Activated CD4-positive, alpha-beta T cell treated with anti-CD3 and anti-CD28 coated beads for 36 hours (primary cell): ENCODE measurements at regions not wholly inside any gene's neighbourhood (a gene's known extent, or its start where the extent isn't known, plus 50 kb on each side); places are given as distances from the start of the nearest gene placed in this dataset.
"Not testable (repeated sequence)": the region's sequence is repeated elsewhere in the genome, so short reads cannot be mapped to it uniquely, and the experiment has no call there.

Experiments used
- ATAC-seq: fragments of 200-7000 bp; cut with Tn5 transposase; one replicate; pipeline ENCODE4 v1.10.0; 2021; ENCODE audit warnings: mild to moderate bottlenecking, moderate library complexity
- CTCF ChIA-PET: fragments of 350-600 bp; sonication (Branson Sonifier 250); formaldehyde crosslinking; loops from one replicate; lab custom pipeline; 2021; ENCODE audit warnings: antibody characterized with exemption; lab: Charles Lee
- POLR2A ChIA-PET: fragments of 350-600 bp; sonication (Branson Sonifier 250); formaldehyde crosslinking; loops from one replicate; lab custom pipeline; 2021; ENCODE audit warnings: antibody characterized with exemption, inconsistent platforms; lab: Charles Lee
- DNase-seq: peaks from one replicate; pipeline ENCODE4 v3.0.0-alpha.2; 2020
- H3K27ac Mint-ChIP-seq: one replicate; pipeline ENCODE4 v1.8.0; 2021; ENCODE audit warnings: mixed read lengths
- H3K27me3 Mint-ChIP-seq: one replicate; pipeline ENCODE4 v1.8.0; 2021; ENCODE audit warnings: mixed read lengths
- H3K36me3 Mint-ChIP-seq: one replicate; pipeline ENCODE4 v1.8.0; 2021; ENCODE audit warnings: low read depth, mixed read lengths
- H3K4me1 Mint-ChIP-seq: one replicate; pipeline ENCODE4 v1.8.0; 2021; ENCODE audit warnings: mixed read lengths
- H3K4me3 Mint-ChIP-seq: one replicate; pipeline ENCODE4 v1.8.0; 2021; ENCODE audit warnings: mild to moderate bottlenecking, moderate library complexity, mixed read lengths
- H3K9me3 Mint-ChIP-seq: one replicate; pipeline ENCODE4 v1.8.0; 2021; ENCODE audit warnings: low read depth, mixed read lengths
- intact Hi-C, 2 experiments: fragments of 100-400 bp; cut with DNase I in 1 of 2; cut with micrococcal nuclease in 1 of 2; formaldehyde crosslinking; loops; one replicate each; pipeline versions ENCODE4 v1.14.2 to v1.15.1; 2022 to 2024; cut with DNase I, micrococcal nuclease

- ATAC-seq, H3K4me1 Mint-ChIP-seq, H3K4me3 Mint-ChIP-seq, H3K36me3 Mint-ChIP-seq, H3K9me3 Mint-ChIP-seq, H3K27me3 Mint-ChIP-seq, DNase-seq, intact Hi-C loops, POLR2A ChIA-PET, CTCF ChIA-PET, H3K27ac Mint-ChIP-seq: not testable (repeated sequence)
Observed at GRCh38 chr14:44385296-44385695, 121.8 kb downstream of the FSCB start.

GRCh38 chr14:44384601-44385293 lies 122.3 kb downstream of the FSCB start:
- DNase-seq, result not testable (repeated sequence)

GRCh38 chr14:44384093-44384492 lies 123.0 kb downstream of the FSCB start:
- ATAC-seq, result no peak
- intact Hi-C loops, result no loop called here
- CTCF ChIA-PET, result no interaction called here

More at GRCh38 chr14:44384601-44385293, 122.3 kb downstream of the FSCB start:
- H3K4me1 Mint-ChIP-seq, ATAC-seq, CTCF ChIA-PET, H3K27me3 Mint-ChIP-seq, H3K27ac Mint-ChIP-seq, POLR2A ChIA-PET, H3K36me3 Mint-ChIP-seq, H3K9me3 Mint-ChIP-seq, intact Hi-C loops, H3K4me3 Mint-ChIP-seq: not testable (repeated sequence)

GRCh38 chr14:44383636-44384035 lies 123.4 kb downstream of the FSCB start:
- no peaks in the 10 kb centered on the region for H3K4me1 Mint-ChIP-seq
- no peak overlapping the region for H3K27ac Mint-ChIP-seq
- no peaks in the 10 kb centered on the region for H3K27me3 Mint-ChIP-seq
- intact Hi-C loops, result no loop called here
- no peaks in the 10 kb centered on the region for H3K36me3 Mint-ChIP-seq
- ATAC-seq, result no peak
- ChIA-PET POLR2A (no interaction called here), CTCF (interaction anchor here (0.6 kb wide), 1 partner anchor 85 kb away, joined by 4 read pairs; no protein-coding TSS in a partner anchor)
- H3K4me3 Mint-ChIP-seq, result no peak overlapping the region
- peaks cover 10% of the 10 kb centered on the region for H3K9me3 Mint-ChIP-seq
- DNase-seq, result no peak

More at GRCh38 chr14:44384093-44384492, 123.0 kb downstream of the FSCB start:
- Mint-ChIP-seq H3K4me1 (no peaks in the 10 kb centered on the region), H3K4me3 (no peak overlapping the region), H3K9me3 (peaks cover 10% of the 10 kb centered on the region), H3K27ac (no peak overlapping the region), H3K36me3 (no peaks in the 10 kb centered on the region), H3K27me3 (no peaks in the 10 kb centered on the region)
- no peak for DNase-seq
- POLR2A ChIA-PET, result no interaction called here

DNA sequence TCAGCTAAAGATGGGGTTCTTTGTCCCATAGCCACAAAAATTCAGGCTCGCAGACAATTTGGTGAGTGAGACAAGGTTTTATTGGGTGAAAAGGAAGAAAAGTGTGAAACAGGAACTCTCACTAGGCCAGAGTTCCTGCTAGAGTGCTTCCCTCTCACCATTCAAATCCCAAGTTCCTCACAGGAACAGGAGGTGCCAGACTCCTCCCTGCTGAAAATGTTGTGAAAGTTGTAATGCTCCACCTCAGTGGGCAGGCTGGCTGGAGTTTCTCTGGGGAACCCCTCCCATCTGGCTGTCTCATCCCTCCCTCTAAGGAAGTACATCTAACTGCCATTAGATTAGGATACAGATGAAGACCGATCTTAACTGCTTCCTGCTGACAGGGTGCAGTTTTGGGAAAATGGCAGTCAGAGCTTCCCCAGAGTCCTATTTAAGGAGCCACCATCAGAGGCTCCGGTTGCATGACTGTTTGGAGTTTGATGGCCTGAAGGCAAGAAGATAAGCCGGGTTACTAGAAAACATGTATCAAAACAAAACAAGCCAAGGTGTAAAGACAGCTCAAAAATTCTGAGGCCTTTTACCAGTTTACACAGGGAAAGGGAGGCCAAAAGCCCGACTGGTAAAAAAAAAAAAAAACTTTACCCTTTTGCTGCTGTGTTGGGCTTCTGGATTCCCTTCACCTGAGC lies 127.6 kb downstream of the FSCB start:
- no peak for ATAC-seq
- CTCF ChIA-PET, result no interaction called here
- Mint-ChIP-seq H3K9me3 (peaks cover 28% of the 10 kb centered on the region), H3K4me1 (no peaks in the 10 kb centered on the region), H3K27ac (no peak overlapping the region), H3K36me3 (no peaks in the 10 kb centered on the region), H3K27me3 (no peaks in the 10 kb centered on the region), H3K4me3 (no peak overlapping the region)
- POLR2A ChIA-PET, result no interaction called here
- no peak for DNase-seq
- intact Hi-C loops, result no loop called here

DNA sequence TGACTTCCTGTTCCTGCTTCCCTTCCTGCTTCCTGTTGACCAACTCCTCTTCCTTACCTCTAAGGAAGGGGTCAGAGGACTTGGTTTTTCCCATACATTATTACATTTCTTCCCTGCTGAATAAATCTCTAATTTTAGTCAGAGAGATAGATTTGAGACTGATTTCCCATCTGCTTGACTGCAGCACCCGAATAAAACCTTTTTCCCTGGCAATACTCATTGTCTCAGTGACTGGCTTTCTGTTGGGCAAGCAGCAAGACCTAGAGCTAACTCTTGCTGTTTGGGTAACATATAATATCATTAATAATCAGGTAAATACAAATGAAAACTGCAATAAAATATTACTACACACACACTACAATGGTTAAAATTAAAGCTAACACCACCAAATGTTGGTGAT lies 132.2 kb downstream of the FSCB start:
- Mint-ChIP-seq H3K27ac (no peak overlapping the region), H3K4me1 (no peaks in the 10 kb centered on the region), H3K27me3 (no peaks in the 10 kb centered on the region), H3K36me3 (no peaks in the 10 kb centered on the region), H3K4me3 (no peak overlapping the region), H3K9me3 (peaks cover 25% of the 10 kb centered on the region)
- intact Hi-C loops, result no loop called here
- ATAC-seq, result no peak
- ChIA-PET POLR2A (no interaction called here), CTCF (no interaction called here)
- no peak for DNase-seq

GRCh38 chr14:44372807-44373489 lies 134.1 kb downstream of the FSCB start:
- no peak overlapping the region for H3K4me3 Mint-ChIP-seq
- intact Hi-C loops, result no loop called here
- DNase-seq (no peak), ATAC-seq (no peak)
- no peaks in the 10 kb centered on the region for H3K27me3 Mint-ChIP-seq
- H3K27ac Mint-ChIP-seq, result no peak overlapping the region
- ChIA-PET POLR2A (no interaction called here), CTCF (no interaction called here)
- no peaks in the 10 kb centered on the region for H3K36me3 Mint-ChIP-seq
- no peaks in the 10 kb centered on the region for H3K4me1 Mint-ChIP-seq
- peaks cover 18% of the 10 kb centered on the region for H3K9me3 Mint-ChIP-seq

DNA sequence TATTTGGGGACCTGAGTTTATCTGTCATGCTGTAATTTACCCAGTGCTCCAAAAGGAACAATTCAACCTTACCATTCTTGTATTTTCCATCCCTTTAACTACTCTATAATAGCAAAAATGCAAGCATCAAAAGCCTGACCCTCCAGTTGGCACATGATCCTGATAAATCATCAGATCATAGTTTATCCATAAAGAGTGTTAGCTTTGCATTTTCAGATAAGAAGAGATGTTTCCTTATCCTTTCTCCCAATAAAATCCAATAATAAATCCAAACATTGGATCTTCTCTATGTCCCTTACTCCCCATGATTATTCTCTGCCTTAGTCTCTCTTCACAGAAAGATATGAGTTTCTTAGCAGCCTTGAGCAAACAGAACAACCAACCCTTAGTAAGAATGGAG lies 134.9 kb downstream of the FSCB start:
- intact Hi-C loops, result no loop called here
- no peak overlapping the region for H3K27ac Mint-ChIP-seq
- DNase-seq, result no peak
- no peak overlapping the region for H3K4me3 Mint-ChIP-seq
- H3K9me3 Mint-ChIP-seq, result peaks cover 19% of the 10 kb centered on the region
- ChIA-PET POLR2A (no interaction called here), CTCF (no interaction called here)
- no peaks in the 10 kb centered on the region for H3K36me3 Mint-ChIP-seq
- no peaks in the 10 kb centered on the region for H3K27me3 Mint-ChIP-seq
- no peaks in the 10 kb centered on the region for H3K4me1 Mint-ChIP-seq
- ATAC-seq, result no peak

DNA sequence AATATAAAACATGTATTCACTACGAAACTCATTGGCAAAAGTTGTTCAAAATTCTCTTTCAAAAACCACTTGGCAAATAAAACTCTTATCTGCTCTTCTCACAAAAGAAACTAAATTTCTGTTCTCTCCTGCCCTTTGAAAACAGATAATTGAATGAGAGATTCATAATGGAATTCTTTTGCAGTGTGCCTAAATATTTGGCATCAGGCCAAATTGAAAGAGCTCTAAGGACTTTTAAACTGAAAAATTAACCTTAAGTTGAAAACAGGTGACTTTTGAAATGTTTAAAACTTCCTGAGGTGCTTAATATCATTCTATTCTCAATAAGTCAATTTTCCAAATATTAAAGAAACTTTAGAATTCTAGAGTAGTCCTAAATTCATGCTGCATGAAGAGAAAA lies 136.4 kb downstream of the FSCB start:
- no peak for ATAC-seq
- Mint-ChIP-seq H3K4me1 (no peaks in the 10 kb centered on the region), H3K4me3 (no peak overlapping the region), H3K27me3 (no peaks in the 10 kb centered on the region), H3K36me3 (no peaks in the 10 kb centered on the region), H3K9me3 (peaks cover 11% of the 10 kb centered on the region), H3K27ac (no peak overlapping the region)
- intact Hi-C loops, result no loop called here
- ChIA-PET POLR2A (no interaction called here), CTCF (interaction anchor here (0.6 kb wide), 1 partner anchor 714 kb away, joined by 3 read pairs; no protein-coding TSS in a partner anchor)
- no peak for DNase-seq

DNA sequence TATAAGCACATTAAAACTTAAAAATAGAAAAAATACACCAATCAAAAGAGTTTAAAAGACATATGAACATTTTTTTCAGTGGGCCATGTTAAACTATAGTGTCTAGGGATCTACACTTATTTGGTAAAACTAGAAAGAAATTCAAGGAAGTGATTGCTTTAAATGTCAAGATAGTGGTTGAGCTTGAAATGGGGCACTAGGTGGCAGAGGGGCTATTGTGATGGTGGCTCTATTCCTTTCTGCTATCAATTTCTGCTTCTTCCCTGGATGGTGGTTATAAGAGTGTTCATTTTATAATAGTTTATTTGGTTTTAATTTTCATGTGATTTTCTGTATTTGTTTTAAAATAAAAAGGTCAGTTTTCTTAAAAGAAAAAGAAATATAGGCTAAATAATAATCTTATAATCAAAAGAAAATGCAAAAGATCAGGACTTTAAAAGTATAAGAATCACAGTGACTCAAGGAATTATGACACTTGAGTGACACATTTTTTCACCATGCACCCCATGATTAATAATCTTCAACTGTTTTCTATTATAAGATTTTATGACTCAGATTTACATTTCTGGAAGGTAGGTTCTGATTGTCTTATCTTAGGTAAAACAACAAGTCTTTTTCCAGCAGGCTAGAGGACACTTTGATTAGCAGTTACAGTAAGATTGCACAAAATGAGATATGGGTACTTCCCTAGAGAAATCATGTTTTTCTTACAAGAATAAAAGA lies 137.5 kb downstream of the FSCB start:
- CTCF ChIA-PET, result no interaction called here
- POLR2A ChIA-PET, result no interaction called here
- H3K4me3 Mint-ChIP-seq, result no peak overlapping the region
- H3K9me3 Mint-ChIP-seq, result peaks cover 9% of the 10 kb centered on the region
- no peak for DNase-seq
- intact Hi-C loops, result no loop called here
- H3K27ac Mint-ChIP-seq, result no peak overlapping the region
- no peaks in the 10 kb centered on the region for H3K4me1 Mint-ChIP-seq
- ATAC-seq, result no peak
- no peaks in the 10 kb centered on the region for H3K36me3 Mint-ChIP-seq
- no peaks in the 10 kb centered on the region for H3K27me3 Mint-ChIP-seq

DNA sequence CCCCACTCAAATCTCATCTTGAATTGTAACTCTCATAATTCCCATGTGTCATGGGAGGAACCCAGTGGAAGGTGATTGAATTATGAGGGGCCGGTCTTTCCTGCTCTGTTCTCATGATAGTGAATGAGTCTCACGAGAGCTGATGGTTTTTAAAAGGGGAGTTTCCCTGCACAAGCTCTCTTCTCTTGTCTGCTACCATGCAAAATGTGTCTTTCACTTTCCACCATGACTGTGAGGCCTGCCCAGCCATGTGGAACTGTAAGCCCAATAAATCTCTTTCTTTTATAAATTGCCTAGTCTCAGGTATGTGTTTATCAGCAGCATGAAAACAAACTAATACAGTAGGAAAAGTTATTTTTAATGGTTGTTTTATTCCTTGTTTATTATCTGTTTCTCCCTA lies 146.0 kb downstream of the FSCB start:
- Mint-ChIP-seq H3K27ac (no peak overlapping the region), H3K27me3 (no peaks in the 10 kb centered on the region), H3K4me3 (no peak overlapping the region), H3K9me3 (peaks cover 10% of the 10 kb centered on the region), H3K4me1 (no peaks in the 10 kb centered on the region), H3K36me3 (no peaks in the 10 kb centered on the region)
- ChIA-PET CTCF (no interaction called here), POLR2A (no interaction called here)
- DNase-seq (no peak), ATAC-seq (no peak)
- intact Hi-C loops, result no loop called here
